SK-N-MC (cell line): ENCODE measurements at regions not wholly inside any gene's neighbourhood (a gene's known extent, or its start where the extent isn't known, plus 50 kb on each side); places are given as distances from the start of the nearest gene placed in this dataset.

Source experiments
- EZH2 ChIP-seq: fragments of 200-600 bp; sonication (generic); IDR thresholded peaks from one replicate; pipeline ENCODE4 v1.6.1; 2017; ENCODE audit warnings: antibody characterized with exemption
- FOXP2 ChIP-seq: optimal IDR thresholded peaks from 2 replicates; pipeline ENCODE3; 2011; ENCODE audit warnings: mild to moderate bottlenecking, moderate library complexity; ENCODE audit not compliant: insufficient read depth; ENCODE audit errors: extremely low read length, control extremely low read depth
- POLR2AphosphoS5 ChIP-seq: IDR thresholded peaks from 2 replicates; pipeline ENCODE4 v1.6.1; 2012; ENCODE audit warnings: mild to moderate bottlenecking, low read depth, low read length, borderline replicate concordance

DNA sequence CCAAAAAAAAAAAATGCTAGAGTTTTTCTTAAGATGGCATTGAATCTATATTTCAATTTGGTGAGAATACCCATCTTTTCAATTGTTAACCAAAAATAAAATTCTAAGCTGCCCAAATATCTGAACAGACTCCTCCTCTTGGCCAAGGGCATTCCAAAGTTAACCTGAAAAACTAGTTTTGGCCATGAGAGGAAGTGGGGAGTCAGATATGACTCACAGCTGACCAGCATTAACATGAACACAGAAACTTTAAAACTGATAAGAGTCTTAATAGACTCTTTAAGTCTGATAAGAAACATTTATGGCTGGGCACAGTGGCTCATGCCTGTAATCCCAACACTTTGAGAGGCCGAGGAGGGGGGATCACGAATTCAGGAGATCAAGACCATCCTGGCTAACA, 171.3 kb downstream of the FAXC start:
- no peak for TF ChIP-seq EZH2
- no peak for TF ChIP-seq FOXP2
- no peak for TF ChIP-seq POLR2AphosphoS5
